GM20431 (cell line): ENCODE measurements at regions not wholly inside any gene's neighbourhood (a gene's known extent, or its start where the extent isn't known, plus 50 kb on each side); places are given as distances from the start of the nearest gene placed in this dataset.

ENCODE experiments used
- in situ Hi-C: fragments of 300-500 bp; cut with MseI, MboI; formaldehyde crosslinking; loops from one replicate; pipeline ENCODE4 v1.15.0; 2020; ENCODE audit warnings: low sequenced_read_pairs; ENCODE audit not compliant: unreplicated experiment

DNA sequence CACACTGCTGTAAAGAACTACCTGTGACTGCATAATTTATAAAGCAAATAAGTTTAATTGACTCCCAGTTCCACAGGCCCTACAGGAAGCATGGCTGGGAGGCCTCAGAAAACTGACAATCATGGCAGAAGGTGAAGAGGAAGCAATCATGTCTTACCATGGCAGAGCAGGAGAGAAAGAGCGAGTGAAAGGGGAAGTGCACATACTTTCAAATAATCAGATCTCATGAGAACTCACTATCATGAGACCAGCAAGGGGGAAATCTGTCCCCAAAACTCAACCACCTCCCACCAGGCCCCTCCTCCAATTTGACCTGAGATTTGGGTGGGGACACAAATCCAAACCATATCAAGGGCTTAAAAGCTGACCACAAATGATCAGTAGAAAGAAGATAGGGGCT, 493.2 kb downstream of the PTPRC start:
- in situ Hi-C loops: no loop called here

DNA sequence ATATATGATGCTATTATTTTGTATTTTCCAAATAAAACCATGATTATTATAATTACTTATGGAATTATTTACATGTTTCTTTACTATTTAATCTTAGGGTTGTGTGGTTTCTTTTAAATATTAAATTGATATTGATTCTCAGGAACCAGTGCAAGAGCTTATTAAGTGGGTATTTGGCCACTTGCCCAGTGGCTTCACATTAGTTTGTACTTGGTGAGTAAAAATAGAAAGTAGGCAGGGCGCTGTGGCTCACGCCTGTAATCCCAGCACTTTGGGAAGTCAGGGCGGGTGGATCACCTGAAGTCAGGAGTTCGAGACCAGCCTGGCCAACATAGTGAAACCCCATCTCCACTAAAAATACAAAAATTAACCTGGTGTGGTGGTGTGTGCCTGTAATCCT, 497.1 kb downstream of the PTPRC start:
- in situ Hi-C loops: no loop called here

DNA sequence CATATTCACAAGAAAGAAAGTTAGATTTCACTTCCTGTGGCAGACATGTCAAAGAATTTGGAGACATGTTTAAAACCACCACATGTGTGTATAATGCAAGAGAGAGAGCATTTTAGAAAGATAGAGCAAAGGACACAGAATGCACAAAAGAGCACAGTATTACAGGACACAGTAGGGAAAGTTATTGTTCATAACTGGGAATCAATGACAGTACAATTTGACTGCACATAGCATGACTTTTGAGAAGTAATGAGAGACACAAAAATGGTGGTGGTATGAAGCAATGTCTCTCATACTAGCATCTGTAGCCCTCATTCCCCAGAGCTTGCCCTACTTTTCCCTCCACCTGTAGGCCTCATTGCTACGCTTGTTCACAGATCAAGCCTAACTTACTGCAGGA, 499.2 kb downstream of the PTPRC start:
- in situ Hi-C loops: no loop called here

DNA sequence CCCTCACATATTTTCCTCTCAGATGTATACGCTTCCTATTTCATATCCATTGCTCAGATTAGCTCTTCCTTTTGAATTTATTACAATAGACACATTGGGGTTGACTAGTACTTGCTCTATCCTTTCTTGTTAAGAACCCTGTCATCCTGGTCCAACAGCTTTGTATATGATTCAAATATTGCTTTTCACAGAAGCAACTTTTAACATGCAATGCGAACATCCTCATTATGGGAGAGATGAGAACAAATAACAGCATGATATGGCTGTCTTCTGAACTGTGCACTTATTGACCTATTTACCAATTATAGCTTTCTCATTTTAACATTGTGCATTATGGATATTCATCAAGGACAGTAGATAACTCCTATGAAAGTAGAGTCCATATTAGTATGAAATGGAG, 510.8 kb downstream of the PTPRC start:
- in situ Hi-C loops: no loop called here

DNA sequence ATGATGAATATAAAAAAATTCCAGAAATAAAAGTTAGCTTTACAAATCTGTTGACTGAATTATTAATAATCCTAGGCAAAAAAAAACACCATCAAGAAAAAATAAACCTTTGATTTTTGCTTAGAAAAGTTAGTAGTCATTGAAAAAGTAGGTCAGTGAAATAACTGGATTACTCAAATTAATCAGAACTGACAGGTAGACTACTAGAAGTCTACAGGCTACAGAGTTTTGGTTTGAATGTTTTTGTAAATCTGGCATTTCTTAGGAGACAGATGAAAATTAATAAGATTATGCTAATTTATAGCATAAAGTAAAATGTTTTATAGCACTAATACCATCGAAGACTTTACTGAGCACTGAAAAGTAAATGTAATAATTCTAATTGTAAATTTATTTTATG, 511.9 kb downstream of the PTPRC start:
- in situ Hi-C loops: no loop called here

DNA sequence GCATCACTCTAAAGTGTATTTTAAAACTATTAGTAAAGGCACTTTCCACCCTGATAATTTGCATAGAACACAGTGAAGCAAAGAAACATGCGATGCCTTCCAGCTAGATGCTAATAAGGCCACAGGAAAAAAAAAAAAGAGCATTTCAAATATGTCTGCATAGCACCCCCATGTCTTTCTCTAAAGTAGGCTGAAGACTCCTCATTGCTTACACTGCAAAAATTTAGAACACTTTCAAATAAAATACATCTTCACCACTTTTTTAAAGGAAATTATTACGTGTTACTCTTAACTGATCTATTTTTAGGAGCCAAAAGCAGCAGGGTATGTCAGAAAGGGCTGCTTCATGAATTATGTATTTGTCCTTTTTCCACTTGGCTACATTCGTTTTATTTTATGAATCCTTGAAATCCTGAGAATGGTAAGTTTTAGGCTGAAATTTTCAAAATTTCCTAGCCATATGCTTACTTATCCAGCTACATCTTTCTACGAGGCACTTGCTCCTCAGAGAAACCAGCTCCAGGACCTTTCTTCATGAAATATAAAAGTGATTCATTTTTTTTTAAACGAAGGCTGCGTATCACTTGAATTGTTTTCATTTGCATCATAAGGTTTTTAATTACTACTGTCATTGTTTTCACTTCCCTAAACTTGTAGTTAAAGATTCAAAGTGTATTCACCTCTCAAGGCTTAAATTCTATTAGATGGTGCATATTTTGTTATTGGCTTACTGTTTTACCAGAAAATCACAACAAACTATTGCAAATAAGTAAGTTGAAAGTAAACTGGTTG, 513.0 kb downstream of the PTPRC start:
- in situ Hi-C loops: no loop called here

DNA sequence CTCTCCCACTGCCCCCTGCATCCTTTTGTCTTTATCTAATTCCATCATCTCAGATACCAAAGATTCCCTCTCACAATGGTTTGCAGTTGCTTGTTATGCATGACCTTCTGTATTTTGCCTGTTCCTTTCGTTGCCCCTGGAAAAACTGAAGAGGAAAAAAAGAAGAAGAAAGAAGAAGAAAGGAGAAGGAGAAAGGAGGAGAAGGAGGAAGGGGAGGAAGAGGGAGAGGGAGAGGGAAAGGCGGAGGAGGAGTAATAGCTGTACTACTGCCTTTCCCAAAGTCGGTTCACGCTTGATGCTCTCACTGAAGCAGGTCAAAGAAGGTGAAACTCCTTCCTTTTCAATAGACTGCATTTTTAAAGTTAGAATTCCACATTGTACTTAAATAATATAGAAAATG, 513.8 kb downstream of the PTPRC start:
- in situ Hi-C loops: no loop called here

DNA sequence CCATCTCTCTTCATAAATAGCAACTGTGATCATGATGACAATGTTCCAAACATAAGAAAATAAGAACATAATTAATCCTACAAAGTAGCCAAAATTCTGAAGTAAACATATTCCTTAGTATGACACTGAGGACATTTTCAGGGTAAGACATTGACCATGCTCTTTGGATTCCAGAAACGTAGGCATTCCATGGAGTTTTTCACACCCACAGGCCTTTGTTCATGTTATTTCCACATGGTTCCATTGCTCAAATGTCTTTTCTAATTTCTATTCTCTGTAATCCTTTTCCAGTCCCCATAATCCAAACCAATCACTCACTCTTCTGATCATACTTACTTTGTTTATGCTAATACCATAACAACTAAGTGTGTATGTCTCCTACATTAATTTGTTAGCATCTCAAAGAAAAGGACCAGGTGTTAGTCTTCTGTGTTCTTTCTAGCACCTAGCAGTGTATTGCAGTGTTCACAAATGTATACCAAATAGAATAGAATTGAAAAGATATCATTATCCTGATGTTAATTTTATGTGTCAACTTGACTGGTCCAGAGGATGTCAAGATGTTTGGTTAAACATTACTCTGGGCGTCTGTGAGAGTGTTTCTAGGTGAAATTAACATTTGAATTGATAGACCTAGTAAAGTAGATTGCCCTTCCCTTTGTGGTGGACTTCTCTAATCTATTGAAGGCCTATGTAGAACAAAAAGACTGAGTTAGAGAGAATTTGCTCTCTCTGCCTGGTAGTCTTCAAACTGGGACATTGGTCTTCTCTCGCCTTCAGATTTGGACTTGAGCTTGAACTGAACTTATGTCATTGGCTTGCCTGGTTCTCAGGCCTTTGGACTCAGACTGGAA, 516.6 kb downstream of the PTPRC start:
- in situ Hi-C loops: no loop called here

DNA sequence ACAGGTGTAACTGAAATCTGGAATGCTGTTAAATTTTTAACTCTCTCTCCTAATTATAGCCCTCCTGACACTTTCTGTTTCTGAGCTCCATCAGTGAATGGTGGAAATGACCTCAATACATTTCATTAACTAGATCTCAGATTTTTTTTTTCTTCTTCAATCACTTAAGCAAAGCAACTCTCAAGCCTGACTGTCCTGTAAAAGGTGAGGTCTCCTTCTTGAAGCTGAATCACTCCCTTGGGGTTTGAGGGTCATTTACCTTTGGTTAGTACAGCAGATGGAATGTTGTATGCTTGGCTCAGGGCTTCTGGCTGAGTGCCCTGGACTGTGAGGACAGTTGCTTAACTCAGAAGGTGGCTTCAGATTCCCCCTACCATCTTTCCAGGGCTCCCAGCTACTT, 518.7 kb downstream of the PTPRC start:
- in situ Hi-C loops: no loop called here

DNA sequence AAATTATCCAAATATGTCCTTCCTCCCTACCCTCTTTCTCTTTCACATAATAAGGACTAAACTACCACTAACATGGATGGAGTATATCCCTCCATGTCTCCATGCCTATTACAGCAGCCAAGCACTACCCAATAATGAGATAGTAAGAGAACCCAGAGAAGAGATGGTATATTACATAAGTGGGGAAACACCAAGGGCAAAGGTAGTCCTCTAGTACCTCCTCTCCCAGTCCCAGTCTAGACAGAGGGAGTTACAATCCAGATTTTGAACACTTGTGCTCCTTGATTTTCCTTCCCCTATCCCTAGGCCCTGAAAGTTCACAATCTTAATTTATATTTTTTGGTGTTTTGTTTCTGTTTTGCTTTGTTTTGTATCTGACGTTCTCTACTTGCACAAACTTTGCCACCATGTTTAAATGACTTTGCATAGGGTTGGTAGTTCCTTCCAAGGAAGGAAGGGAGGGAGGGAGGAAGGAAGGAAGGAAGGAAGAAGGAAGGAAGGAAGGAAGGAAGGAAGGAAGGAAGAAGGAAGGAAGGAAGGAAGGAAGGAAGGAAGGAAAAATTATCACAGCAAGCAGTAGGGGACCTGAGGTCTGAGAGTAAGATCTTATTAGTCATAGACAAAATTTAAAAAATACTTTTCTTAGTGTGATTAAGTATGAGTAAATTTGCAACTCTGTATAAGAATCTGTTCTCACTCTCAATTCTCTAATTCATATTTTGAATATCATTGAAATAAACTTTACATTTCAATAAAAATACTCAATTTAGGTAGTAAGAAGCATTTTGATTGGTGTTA, 521.9 kb downstream of the PTPRC start:
- in situ Hi-C loops: no loop called here

DNA sequence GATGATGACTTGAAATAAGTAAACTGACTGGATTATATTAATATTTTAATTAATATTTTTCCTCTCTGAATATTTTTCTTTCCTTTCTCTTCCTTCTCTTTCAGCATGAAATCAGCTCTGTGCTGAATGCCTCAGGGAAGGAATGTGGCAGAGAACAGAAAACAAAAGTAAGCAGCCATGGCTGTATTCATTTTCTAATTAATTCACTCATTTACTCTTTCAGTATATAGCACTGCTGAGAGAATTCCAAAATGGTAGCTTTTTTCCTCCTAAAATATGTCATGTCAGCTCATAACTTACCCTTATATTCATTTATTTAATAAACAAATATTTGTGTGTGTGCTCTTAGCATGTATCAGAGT, 522.5 kb downstream of the PTPRC start:
- in situ Hi-C loops: no loop called here

DNA sequence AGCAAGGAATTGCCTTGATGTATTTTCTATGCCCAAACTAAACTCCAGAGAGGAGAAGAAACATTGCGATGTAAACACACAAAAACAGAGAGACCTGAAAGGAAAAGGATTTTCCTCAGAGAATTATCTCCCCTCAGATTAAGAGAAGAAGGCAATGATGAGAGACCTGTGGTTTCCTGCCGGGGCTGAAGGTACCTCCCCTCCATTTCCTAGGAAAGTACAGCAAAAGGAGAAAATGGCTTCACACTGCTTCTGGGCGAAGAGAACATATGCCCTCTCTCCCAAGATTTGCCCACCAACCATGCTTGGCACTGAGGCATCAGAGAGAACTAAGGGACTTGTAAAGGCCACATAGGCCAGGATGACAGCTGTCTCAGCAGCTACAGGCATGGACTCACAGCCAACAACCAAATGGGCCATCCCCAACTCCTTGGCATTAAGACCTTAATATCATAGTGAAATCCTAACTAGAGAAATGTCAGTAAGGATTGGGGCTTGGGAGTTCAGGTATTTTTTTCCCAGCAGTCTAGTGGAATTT, 523.0 kb downstream of the PTPRC start:
- in situ Hi-C loops: no loop called here

DNA sequence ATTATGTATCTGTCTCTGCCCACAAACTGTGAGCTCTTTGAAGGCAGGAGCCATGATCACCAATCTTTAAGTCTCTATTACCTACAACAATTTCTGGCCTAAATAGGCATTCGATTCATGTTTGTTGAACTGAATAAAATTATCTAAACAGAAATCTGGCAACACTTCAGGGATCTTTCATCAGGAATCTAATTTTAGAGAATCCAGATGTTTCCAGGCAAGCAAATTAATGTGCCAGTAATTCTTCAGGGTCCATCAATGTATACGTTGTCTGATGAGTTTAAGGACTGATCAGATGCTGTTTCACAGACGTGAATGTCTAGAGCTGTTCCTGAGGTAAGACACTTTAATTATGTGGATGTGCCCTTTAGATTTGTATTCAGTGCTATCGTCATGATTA, 524.4 kb downstream of the PTPRC start:
- in situ Hi-C loops: no loop called here

DNA sequence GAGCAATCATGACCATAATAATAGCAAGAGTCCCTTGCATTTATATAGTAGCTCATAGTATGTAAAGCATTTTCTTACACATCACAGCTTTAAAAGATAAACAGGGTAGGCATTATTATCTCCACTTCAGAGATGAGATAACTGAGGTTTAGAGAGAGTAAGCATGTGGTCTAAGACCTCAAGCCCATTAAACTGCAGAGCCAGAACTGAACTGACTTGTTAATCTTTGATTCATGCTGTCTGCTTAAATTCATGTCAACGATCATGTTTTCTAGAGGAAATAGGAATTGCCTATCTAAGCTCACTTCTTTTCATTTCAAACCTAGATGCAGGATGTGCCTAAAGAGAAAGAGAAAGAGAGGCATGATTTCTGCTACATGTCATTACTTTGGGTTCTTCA, 524.8 kb downstream of the PTPRC start:
- in situ Hi-C loops: no loop called here

DNA sequence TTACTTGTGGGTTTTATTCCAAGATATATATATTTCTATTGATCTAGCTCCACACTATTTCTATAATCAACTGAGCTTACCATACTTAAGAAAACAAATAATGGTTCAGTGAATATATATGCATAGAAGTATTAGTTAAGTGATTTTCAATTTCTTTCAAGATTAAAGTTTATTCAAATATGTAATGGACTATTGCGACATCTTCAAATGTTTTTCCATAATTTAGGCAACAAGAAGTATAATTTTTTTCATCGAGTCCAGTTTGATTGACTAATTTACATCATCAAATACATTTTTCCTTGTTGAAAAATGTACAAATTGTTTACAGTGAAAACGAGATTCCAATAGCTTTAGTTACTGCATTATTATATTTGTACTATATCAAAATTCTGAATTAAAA, 528.6 kb downstream of the PTPRC start:
- in situ Hi-C loops: no loop called here

DNA sequence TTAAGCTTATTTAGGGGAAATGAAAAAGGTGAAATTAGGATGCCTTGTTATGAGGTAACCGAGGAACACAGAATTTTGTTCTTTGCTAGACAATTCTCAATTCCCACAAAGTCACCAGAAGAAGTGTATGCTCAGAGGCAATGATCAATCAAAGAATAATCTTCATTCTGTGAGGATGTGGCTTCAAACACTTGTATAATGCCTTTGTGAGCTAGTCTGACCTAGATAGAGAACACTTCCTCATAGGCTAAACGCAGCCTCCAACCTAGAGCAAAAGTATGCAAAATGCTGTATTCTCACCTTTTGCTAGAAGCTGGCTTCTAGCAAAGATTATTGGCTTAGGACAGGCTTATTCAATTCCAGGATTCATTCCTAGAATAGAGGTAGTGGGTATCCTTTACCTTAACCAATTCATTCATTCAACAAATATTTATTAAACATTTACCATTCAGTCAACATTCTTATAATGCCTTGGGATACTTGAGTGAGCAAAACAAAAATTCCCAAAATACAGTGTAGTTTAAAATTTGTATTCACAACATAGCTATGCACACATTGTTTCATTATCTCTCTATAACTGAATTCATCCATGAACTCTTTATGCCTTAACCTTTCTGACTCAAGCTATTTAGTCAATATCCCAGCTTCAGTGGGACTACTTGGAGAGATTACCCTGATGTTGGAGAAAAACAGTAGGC, 530.2 kb downstream of the PTPRC start:
- in situ Hi-C loops: no loop called here

DNA sequence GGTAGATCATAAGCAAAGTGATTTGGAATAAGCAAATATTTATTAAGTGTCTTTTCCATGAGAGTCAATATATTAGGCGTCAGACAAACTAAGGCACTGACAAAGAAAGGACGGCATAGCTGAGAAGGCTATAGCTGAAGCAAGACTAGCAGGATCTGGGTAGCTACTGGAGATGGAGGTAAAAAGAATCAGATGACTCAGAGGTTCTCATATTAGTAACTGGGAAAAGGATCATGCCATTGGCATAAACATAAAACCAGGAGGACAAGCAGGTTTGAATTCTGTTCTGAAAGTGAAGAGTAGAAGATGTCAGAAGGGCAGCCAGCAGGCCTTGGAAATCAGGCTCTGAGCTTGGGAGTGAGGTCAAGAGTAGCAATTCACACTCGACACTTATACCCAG, 531.9 kb downstream of the PTPRC start:
- in situ Hi-C loops: no loop called here

DNA sequence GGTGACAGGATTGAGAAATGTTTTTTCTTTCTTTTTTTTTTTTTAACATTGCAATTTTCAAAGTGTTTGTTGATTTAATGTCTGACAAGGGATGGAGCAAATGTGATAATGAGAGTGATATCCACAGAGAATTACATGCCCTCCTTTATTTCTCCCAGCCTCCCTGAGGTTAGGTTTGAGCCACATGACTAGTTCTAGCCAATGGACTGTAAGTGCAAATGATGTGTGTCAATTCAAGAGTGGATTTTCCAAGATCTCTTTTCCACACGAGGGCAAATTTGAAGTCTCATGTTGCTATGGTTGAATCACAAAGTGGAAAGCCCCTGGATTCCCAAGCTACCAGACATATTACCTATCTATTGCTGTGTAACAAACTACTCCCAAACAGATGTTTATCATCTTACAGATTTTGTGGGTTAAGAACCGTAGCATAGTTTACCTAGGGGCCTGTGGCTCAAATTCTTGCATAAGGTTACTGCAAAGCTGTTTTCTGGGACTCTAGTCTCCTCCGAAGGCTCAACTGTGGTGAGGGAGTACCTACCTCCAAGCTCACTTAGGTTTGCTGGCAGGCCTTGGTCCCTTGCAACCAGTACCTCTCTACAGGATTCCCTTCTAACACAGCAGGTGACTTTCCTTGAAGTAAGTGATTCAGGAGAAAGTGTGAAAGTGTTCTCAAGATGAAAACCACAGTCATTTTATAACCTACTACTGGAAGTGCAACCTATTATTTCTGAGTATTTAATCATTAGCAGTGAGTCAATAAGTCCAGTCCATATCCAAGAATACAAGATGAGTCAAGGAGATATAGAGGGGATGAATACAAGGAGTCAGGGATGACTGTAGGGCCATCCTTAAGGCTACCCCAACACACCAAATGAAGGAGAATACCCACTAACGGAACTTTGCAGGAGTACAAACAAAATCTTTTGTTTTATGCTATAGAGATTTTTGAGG, 533.6 kb downstream of the PTPRC start:
- in situ Hi-C loops: no loop called here

DNA sequence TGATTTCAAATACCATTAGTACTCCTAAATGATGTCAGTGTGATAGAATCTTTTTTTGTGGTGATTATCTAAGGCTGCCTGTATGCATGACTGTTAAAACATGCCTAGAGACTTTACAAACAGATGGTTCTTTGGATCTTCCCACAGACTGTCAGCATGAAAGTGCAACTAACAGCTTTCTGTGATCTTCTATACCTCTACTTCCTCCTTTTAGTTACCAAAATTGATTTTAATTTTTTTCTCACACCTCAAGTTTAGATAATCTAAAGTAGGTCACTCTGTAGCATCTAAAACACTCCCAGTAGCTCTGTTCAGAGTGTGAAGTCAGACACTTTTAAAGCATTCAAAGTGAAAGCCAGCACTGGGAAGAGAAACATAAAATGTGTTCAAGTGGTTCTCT, 534.5 kb downstream of the PTPRC start:
- in situ Hi-C loops: no loop called here
